ENCODE measurements at regions not wholly inside any gene's neighbourhood (a gene's known extent, or its start where the extent isn't known, plus 50 kb on each side); places are given as distances from the start of the nearest gene placed in this dataset.

GRCh38 chr2:7468955-7469354, 551.7 kb downstream of the RNF144A start:
- TF ChIP-seq TAF1 (IDR thresholded peaks at IDR 0.05; ENCODE audit: borderline replicate concordance, insufficient read depth, low read length): no peak
- no peak for TF ChIP-seq POLR2AphosphoS5 (IDR thresholded peaks at IDR 0.05; ENCODE audit: low read depth, low read length)
- TF ChIP-seq REST (IDR thresholded peaks at IDR 0.05; ENCODE audit: insufficient read depth in 1 of 2, low read depth in 2 of 2, low read length in 2 of 2): no peak
- no peak for TF ChIP-seq FOXP2 (optimal IDR thresholded peaks at IDR 0.05; ENCODE audit: borderline replicate concordance, extremely low read depth, extremely low read length, insufficient read depth)
- TF ChIP-seq SIN3A (IDR thresholded peaks at IDR 0.05; ENCODE audit: borderline replicate concordance, insufficient read depth, low read length): no peak
